K562 (cell line): ENCODE measurements at regions not wholly inside any gene's neighbourhood (a gene's known extent, or its start where the extent isn't known, plus 50 kb on each side); places are given as distances from the start of the nearest gene placed in this dataset.

Experiments
- CTCF ChIP-seq, 3 experiments: IDR thresholded peaks in 2 of 3; conservative IDR thresholded peaks in 1 of 3; 2 replicates each; pipeline ENCODE4 v1.5.1; 2011 to 2012; ENCODE audit warnings: low read length in 3 of 3, mild to moderate bottlenecking in 3 of 3, control low read depth in 2 of 3, improper control_type of control experiment in 1 of 3, inconsistent platforms in 1 of 3, low read depth in 1 of 3, mixed read lengths in 1 of 3, moderate library complexity in 1 of 3; ENCODE audit not compliant: insufficient read depth in 2 of 3
- ELF2 ChIP-seq: fragments of 250-450 bp; sonication (Bioruptor Pico); IDR thresholded peaks from 2 replicates; pipeline ENCODE4 v1.5.0; 2021; ENCODE audit warnings: mild to moderate bottlenecking
- ELK3 ChIP-seq: fragments of 450-650 bp; formaldehyde crosslinking; IDR thresholded peaks from 2 replicates; pipeline ENCODE4 v1.4.0; 2020; ENCODE audit warnings: mild to moderate bottlenecking
- EP400 ChIP-seq: fragments of 450-650 bp; IDR thresholded peaks from 2 replicates; pipeline ENCODE4 v1.6.1; 2017; ENCODE audit warnings: antibody characterized with exemption, mild to moderate bottlenecking, moderate library complexity
- EZH2 ChIP-seq: IDR thresholded peaks from 2 replicates; pipeline ENCODE4 v1.6.1; 2012; ENCODE audit warnings: low read depth, mild to moderate bottlenecking, inconsistent platforms, low read length, borderline replicate concordance
- FOXO4 ChIP-seq: fragments of 450-650 bp; formaldehyde crosslinking; IDR thresholded peaks from 2 replicates; pipeline ENCODE4 v1.4.0; 2020; ENCODE audit warnings: mild to moderate bottlenecking, moderate library complexity
- POLR2A ChIP-seq: fragments of 450-650 bp; conservative IDR thresholded peaks from 2 replicates; pipeline ENCODE4 v1.6.1; 2016
- ZSCAN29 ChIP-seq: fragments of 450-650 bp; IDR thresholded peaks from 2 replicates; pipeline ENCODE4 v1.6.1; 2017

GRCh38 chr6:33934731-33935270 is 131.0 kb upstream of the MLN start:
- TF ChIP-seq CTCF (IDR thresholded peaks at IDR 0.05 in 2 of 3, conservative IDR thresholded peaks at IDR 0.05 in 1 of 3; ENCODE audit: insufficient read depth in 2 of 3, low read depth in 1 of 3, low read length in 3 of 3): no peak
- TF ChIP-seq FOXO4 (CRISPR knock-in tag): no peak
- no peak for TF ChIP-seq EZH2
- no peak for TF ChIP-seq ELF2 (CRISPR knock-in tag)
- TF ChIP-seq ZSCAN29: no peak
- no peak for TF ChIP-seq EP400
- no peak for TF ChIP-seq ELK3
- no peak for TF ChIP-seq POLR2A
